Upper lobe of left lung (tissue), 6 donors: ENCODE measurements at regions not wholly inside any gene's neighbourhood (a gene's known extent, or its start where the extent isn't known, plus 50 kb on each side); places are given as distances from the start of the nearest gene placed in this dataset.

ENCODE experiments used
- ATAC-seq, 2 donors: fragments of 200-7000 bp; cut with Tn5 transposase; one replicate each; pipeline ENCODE4 v1.9.1; 2022; ENCODE audit warnings: mild to moderate bottlenecking in 2 of 2, moderate library complexity in 2 of 2; ENCODE audit not compliant: low FRiP score in 2 of 2
- DNase-seq, 2 donors: peaks; one replicate each; pipeline ENCODE4 v3.0.0-alpha.2; 2019 to 2020
- H3K27ac ChIP-seq, 4 donors: fragments of 200-600 bp; sonication (generic); one replicate each; pipeline ENCODE4 v1.5.1; 2016 to 2019
- H3K27me3 ChIP-seq, 4 donors: fragments of 200-600 bp; sonication (generic); one replicate each; pipeline ENCODE4 v1.5.1; 2017 to 2019
- H3K36me3 ChIP-seq, 4 donors: fragments of 200-600 bp; sonication (generic); one replicate each; pipeline ENCODE4 v1.5.1; 2016 to 2019
- H3K4me1 ChIP-seq, 4 donors: fragments of 200-600 bp; sonication (generic); one replicate each; pipeline ENCODE4 v1.5.1; 2018 to 2019
- H3K4me3 ChIP-seq, 4 donors: fragments of 200-600 bp; sonication (generic); one replicate each; pipeline ENCODE4 v1.5.1; 2017 to 2019; ENCODE audit warnings: mild to moderate bottlenecking in 2 of 4, moderate library complexity in 1 of 4
- H3K9me3 ChIP-seq, 4 donors: fragments of 200-600 bp; sonication (generic); one replicate each; pipeline ENCODE4 v1.5.1; 2018 to 2019
- CTCF ChIP-seq, 6 experiments: fragments of 450-650 bp in 4 of 6; fragments of 200-600 bp in 2 of 6; sonication (generic) in 2 of 6; IDR thresholded peaks; one replicate each; pipeline ENCODE4 v1.5.1; 2016 to 2019; ENCODE audit warnings: antibody characterized with exemption in 6 of 6
- EP300 ChIP-seq, 4 donors: sonication (generic); formaldehyde crosslinking; IDR thresholded peaks; one replicate each; pipeline ENCODE4 v1.5.1; 2017; ENCODE audit warnings: antibody characterized with exemption in 4 of 4, control low read depth in 2 of 4
- POLR2A ChIP-seq, 4 donors: fragments of 450-650 bp; IDR thresholded peaks; one replicate each; pipeline ENCODE4 v1.5.1; 2016 to 2017; ENCODE audit warnings: antibody characterized with exemption in 4 of 4, mild to moderate bottlenecking in 2 of 4
- POLR2AphosphoS5 ChIP-seq, 2 donors: sonication (generic); formaldehyde crosslinking; IDR thresholded peaks; one replicate each; pipeline ENCODE4 v1.5.1; 2017; ENCODE audit warnings: antibody characterized with exemption in 2 of 2
- WGBS, 2 donors: methylation state at CpG; one replicate each; pipeline ENCODE4 v1.1.5; 2017 to 2018; 5-methylcytosine and 5-hydroxymethylcytosine counted together
- donor health status: DM: no; HTN: no; CAD: no; lungs with moderate emphysema.
- donor health status: DM: no; HTN: yes; CAD: no; lungs with severe emphysema.

- Histone ChIP-seq H3K27me3 (no peaks in the 10 kb centered on the region), H3K36me3 (no peaks in the 10 kb centered on the region), H3K27ac (no peak overlapping the region), H3K4me1 (no peaks in the 10 kb centered on the region), H3K9me3 (no peaks in the 10 kb centered on the region), H3K4me3 (no peak overlapping the region)
- no peak for TF ChIP-seq EP300 (IDR thresholded peaks at IDR 0.05)
- TF ChIP-seq POLR2AphosphoS5 (IDR thresholded peaks at IDR 0.05): no peak
- TF ChIP-seq CTCF (IDR thresholded peaks at IDR 0.05): no peak
- TF ChIP-seq POLR2A (IDR thresholded peaks at IDR 0.05): no peak
- DNase-seq: no peak
- ATAC-seq: no peak
Measured at GRCh38 chr3:117366574-117366973, 657.0 kb downstream of the TUSC7 start.

- no peak overlapping the region for H3K27ac ChIP-seq
- no peak for DNase-seq
- ATAC-seq: no peak
- WGBS, 2 donors: 85 to 89% methylated on average over 3 of the region's 3 CpGs
- no peak overlapping the region for H3K4me3 ChIP-seq
- TF ChIP-seq POLR2AphosphoS5 (IDR thresholded peaks at IDR 0.05): no peak
- TF ChIP-seq POLR2A (IDR thresholded peaks at IDR 0.05): no peak
- TF ChIP-seq EP300 (IDR thresholded peaks at IDR 0.05): no peak
- TF ChIP-seq CTCF (IDR thresholded peaks at IDR 0.05): no peak
- H3K4me1 ChIP-seq: no peaks in the 10 kb centered on the region
- H3K27me3 ChIP-seq: no peaks in the 10 kb centered on the region
- no peaks in the 10 kb centered on the region for H3K9me3 ChIP-seq
- H3K36me3 ChIP-seq: no peaks in the 10 kb centered on the region
Measured at GRCh38 chr3:117367861-117368260, 658.3 kb downstream of the TUSC7 start.

DNA sequence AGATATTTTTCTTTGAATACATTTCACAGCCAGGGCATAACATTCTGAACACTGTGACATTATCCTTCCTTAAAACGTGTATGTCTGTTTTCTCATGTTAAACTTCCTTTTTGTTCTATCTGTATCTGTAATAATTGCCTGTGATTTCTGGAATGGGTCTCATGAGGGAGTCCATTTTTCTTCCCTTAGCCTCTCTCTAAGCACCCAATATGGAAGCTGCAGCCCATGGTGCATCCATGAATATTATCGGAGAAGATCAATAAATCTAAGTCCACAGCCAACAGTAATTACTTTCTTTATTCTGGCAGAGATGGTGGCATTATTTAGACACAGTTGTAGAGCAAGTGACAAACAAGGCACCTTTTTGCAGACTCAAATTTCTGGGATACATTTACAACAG lies 671.1 kb downstream of the TUSC7 start:
- TF ChIP-seq CTCF (IDR thresholded peaks at IDR 0.05) (no peak), POLR2AphosphoS5 (IDR thresholded peaks at IDR 0.05) (no peak), EP300 (IDR thresholded peaks at IDR 0.05) (no peak), POLR2A (IDR thresholded peaks at IDR 0.05) (no peak)
- WGBS, 2 donors: 61 to 70% methylated on average over 2 of the region's 2 CpGs
- Histone ChIP-seq H3K36me3 (no peaks in the 10 kb centered on the region), H3K4me3 (no peak overlapping the region), H3K9me3 (no peaks in the 10 kb centered on the region), H3K27me3 (no peaks in the 10 kb centered on the region), H3K4me1 (no peaks in the 10 kb centered on the region), H3K27ac (no peak overlapping the region)
- no peak for ATAC-seq
- DNase-seq: no peak

DNA sequence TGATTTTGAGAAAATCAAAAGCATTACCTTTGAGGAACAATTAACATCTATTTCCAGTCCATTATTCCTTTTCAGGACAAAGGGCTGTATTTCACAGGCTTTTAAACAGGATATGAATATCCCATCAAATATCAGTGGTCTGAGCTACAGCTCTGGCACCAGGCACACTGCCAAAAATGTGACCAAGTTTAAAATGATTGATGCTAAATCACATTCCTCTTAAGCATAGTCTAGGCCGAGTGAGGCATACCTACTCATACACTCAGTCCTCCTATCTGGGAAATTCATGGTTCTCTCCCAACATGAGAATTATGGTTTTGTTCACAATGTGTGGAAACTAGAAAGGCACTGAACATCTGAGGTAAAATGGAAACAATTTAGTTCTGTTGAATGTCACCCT lies 683.5 kb downstream of the TUSC7 start:
- no peak overlapping the region for H3K4me3 ChIP-seq
- H3K27ac ChIP-seq: no peak overlapping the region
- TF ChIP-seq CTCF (IDR thresholded peaks at IDR 0.05): no peak
- no peak for TF ChIP-seq EP300 (IDR thresholded peaks at IDR 0.05)
- no peak for TF ChIP-seq POLR2AphosphoS5 (IDR thresholded peaks at IDR 0.05)
- no peak for TF ChIP-seq POLR2A (IDR thresholded peaks at IDR 0.05)
- no peak for DNase-seq
- no peaks in the 10 kb centered on the region for H3K36me3 ChIP-seq
- H3K4me1 ChIP-seq: no peaks in the 10 kb centered on the region
- no peaks in the 10 kb centered on the region for H3K27me3 ChIP-seq
- no peak for ATAC-seq
- H3K9me3 ChIP-seq: no peaks in the 10 kb centered on the region
- WGBS, 2 donors: 47 to 69% methylated on average over 1 of the region's 1 CpG

GRCh38 chr3:117398141-117398899 lies 688.7 kb downstream of the TUSC7 start:
- TF ChIP-seq POLR2A (IDR thresholded peaks at IDR 0.05): no peak
- no peak for TF ChIP-seq EP300 (IDR thresholded peaks at IDR 0.05)
- no peak for TF ChIP-seq CTCF (IDR thresholded peaks at IDR 0.05)
- TF ChIP-seq POLR2AphosphoS5 (IDR thresholded peaks at IDR 0.05): no peak
- ATAC-seq: no peak
- no peak overlapping the region for H3K4me3 ChIP-seq
- H3K4me1 ChIP-seq: no peaks in the 10 kb centered on the region
- WGBS, 2 donors: 72 to 74% methylated on average over 12 of the region's 12 CpGs
- no peak overlapping the region for H3K27ac ChIP-seq
- no peaks in the 10 kb centered on the region for H3K9me3 ChIP-seq
- DNase-seq: no peak
- H3K36me3 ChIP-seq: no peaks in the 10 kb centered on the region
- H3K27me3 ChIP-seq: no peaks in the 10 kb centered on the region
